ENCODE measurements at regions not wholly inside any gene's neighbourhood (a gene's known extent, or its start where the extent isn't known, plus 50 kb on each side); places are given as distances from the start of the nearest gene placed in this dataset.

DNA sequence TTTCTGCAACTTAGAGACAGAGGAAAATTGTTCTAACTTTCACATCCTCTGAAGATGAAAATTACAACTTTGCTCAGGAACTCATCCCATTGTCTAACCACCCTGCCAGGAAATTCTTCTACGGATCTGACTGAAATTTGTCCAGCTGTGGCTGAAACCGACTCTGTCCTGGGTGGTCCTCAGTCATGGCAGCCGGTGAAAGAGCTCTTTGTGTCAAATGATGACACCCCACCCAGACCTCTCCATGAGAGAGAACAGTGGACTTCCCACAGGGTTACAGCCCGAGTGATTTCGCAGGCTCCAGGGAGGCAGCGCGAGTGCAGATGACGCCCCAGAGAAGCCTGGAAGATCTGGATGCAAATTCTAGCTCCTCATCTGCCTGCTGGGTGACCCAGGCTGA, 65.1 kb upstream of the TRIB2 start:
- no peak overlapping the region for H3K9ac ChIP-seq (ENCODE audit: low read length)
- no peaks in the 10 kb centered on the region for H3K36me3 ChIP-seq (replicated peaks in 1 of 2; ENCODE audit: control extremely low read depth in 1 of 2, control insufficient read depth in 1 of 2, extremely low read depth in 1 of 2, insufficient read depth in 2 of 2, low read length in 1 of 2)
- no peak overlapping the region for H3K4me2 ChIP-seq (replicated peaks; ENCODE audit: low read depth, low read length, poor library complexity, severe bottlenecking)
- ATAC-seq (ENCODE audit: low read depth) (no peak), DNase-seq (no peak)
- no peak overlapping the region for H2AFZ ChIP-seq (ENCODE audit: insufficient read depth, low read depth, low read length, poor library complexity, severe bottlenecking)
- no peak overlapping the region for H3K4me3 ChIP-seq (ENCODE audit: control extremely low read depth in 1 of 5, extremely low read depth in 1 of 5, insufficient read depth in 1 of 5, low read depth in 2 of 5, low read length in 4 of 5)
- Mint-ChIP-seq H3K4me1 (peaks cover 2% of the 10 kb centered on the region), H3K9me3 (ENCODE audit: insufficient read depth) (peaks cover 3% of the 10 kb centered on the region), H3K27me3 (peaks cover 29% of the 10 kb centered on the region), H3K27ac (no peak overlapping the region), H3K4me3 (no peak overlapping the region)
- ChIA-PET POLR2A (no interaction called here), CTCF (no interaction called here)
- peaks cover 0 to 20% (median 3%) of the 10 kb centered on the region in 4 experiments for H3K27me3 ChIP-seq (replicated peaks in 1 of 4; ENCODE audit: control extremely low read depth in 1 of 4, control insufficient read depth in 3 of 4, insufficient read depth in 4 of 4, low read length in 3 of 4)
- no peaks in the 10 kb centered on the region for H3K79me2 ChIP-seq (ENCODE audit: control insufficient read depth, insufficient read depth, low read length)
- intact Hi-C loops (cut with micrococcal nuclease): no loop called here
- H3K27ac ChIP-seq (ENCODE audit: low read length in 2 of 2): no peak overlapping the region
- no peaks in the 10 kb centered on the region for H3K4me1 ChIP-seq (ENCODE audit: control insufficient read depth in 2 of 2, insufficient read depth in 2 of 2, low read length in 2 of 2)
- WGBS (ENCODE audit: insufficient coverage): 93% methylated on average over 8 of the region's 8 CpGs
- no peaks in the 10 kb centered on the region for H4K20me1 ChIP-seq (ENCODE audit: control insufficient read depth, insufficient read depth, low read length, poor library complexity, severe bottlenecking)
- peaks cover 0 to 3% (median 2%) of the 10 kb centered on the region in 3 donors for H3K9me3 ChIP-seq (ENCODE audit: control extremely low read depth in 1 of 3, control insufficient read depth in 2 of 3, insufficient read depth in 1 of 3, low read length in 2 of 3)
- TF ChIP-seq EZH2 (IDR thresholded peaks at IDR 0.05; ENCODE audit: borderline replicate concordance, insufficient read depth, low read depth, low read length, poor library complexity, severe bottlenecking): no peak
- TF ChIP-seq CTCF (IDR thresholded peaks at IDR 0.05): no peak

DNA sequence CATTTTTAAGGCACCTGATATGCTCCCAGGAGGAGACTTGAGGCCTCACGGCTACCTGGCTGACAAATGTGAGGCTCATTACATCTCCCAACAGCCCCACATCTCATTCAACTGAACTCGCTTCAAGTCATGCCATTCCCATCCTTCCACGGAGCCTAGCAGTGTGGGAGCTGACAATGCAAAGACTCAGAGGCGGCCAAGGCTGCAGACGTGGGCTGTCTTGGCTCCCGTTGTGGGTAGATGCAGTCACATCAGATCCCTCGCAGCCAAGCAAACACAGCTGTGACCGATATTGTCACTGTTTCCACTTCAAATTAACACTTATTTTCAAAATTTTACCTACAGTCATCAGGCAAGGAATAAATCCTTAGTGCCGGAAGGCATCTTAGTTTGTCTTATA, 64.0 kb upstream of the TRIB2 start:
- no peaks in the 10 kb centered on the region for H4K20me1 ChIP-seq (ENCODE audit: control insufficient read depth, insufficient read depth, low read length, poor library complexity, severe bottlenecking)
- peaks cover 26% of the 10 kb centered on the region for H3K27me3 Mint-ChIP-seq
- no peaks in the 10 kb centered on the region for H3K9me3 Mint-ChIP-seq (ENCODE audit: insufficient read depth)
- CTCF ChIA-PET: no interaction called here
- no peak overlapping the region for H3K4me3 Mint-ChIP-seq
- H3K9ac ChIP-seq (ENCODE audit: low read length): no peak overlapping the region
- H3K4me2 ChIP-seq (replicated peaks; ENCODE audit: low read depth, low read length, poor library complexity, severe bottlenecking): no peak overlapping the region
- H3K4me3 ChIP-seq (ENCODE audit: control extremely low read depth in 1 of 5, extremely low read depth in 1 of 5, insufficient read depth in 1 of 5, low read depth in 2 of 5, low read length in 4 of 5): no peak overlapping the region
- no peak overlapping the region for H3K27ac Mint-ChIP-seq
- no peaks in the 10 kb centered on the region for H3K9me3 ChIP-seq (ENCODE audit: control extremely low read depth in 1 of 3, control insufficient read depth in 2 of 3, insufficient read depth in 1 of 3, low read length in 2 of 3)
- H3K27me3 ChIP-seq (replicated peaks in 1 of 4; ENCODE audit: control extremely low read depth in 1 of 4, control insufficient read depth in 3 of 4, insufficient read depth in 4 of 4, low read length in 3 of 4): peaks cover 0 to 20% (median 3%) of the 10 kb centered on the region in 4 experiments
- peaks cover 2% of the 10 kb centered on the region for H3K4me1 Mint-ChIP-seq
- H3K27ac ChIP-seq (ENCODE audit: low read length in 2 of 2): no peak overlapping the region
- TF ChIP-seq EZH2 (IDR thresholded peaks at IDR 0.05; ENCODE audit: borderline replicate concordance, insufficient read depth, low read depth, low read length, poor library complexity, severe bottlenecking): no peak
- TF ChIP-seq CTCF (IDR thresholded peaks at IDR 0.05): no peak
- no peaks in the 10 kb centered on the region for H3K79me2 ChIP-seq (ENCODE audit: control insufficient read depth, insufficient read depth, low read length)
- intact Hi-C loops (cut with micrococcal nuclease): no loop called here
- POLR2A ChIA-PET: no interaction called here
- ATAC-seq (ENCODE audit: low read depth): no peak
- DNase-seq: no peak
- H3K36me3 ChIP-seq (replicated peaks in 1 of 2; ENCODE audit: control extremely low read depth in 1 of 2, control insufficient read depth in 1 of 2, extremely low read depth in 1 of 2, insufficient read depth in 2 of 2, low read length in 1 of 2): no peaks in the 10 kb centered on the region
- H3K4me1 ChIP-seq (ENCODE audit: control insufficient read depth in 2 of 2, insufficient read depth in 2 of 2, low read length in 2 of 2): no peaks in the 10 kb centered on the region
- no peak overlapping the region for H2AFZ ChIP-seq (ENCODE audit: insufficient read depth, low read depth, low read length, poor library complexity, severe bottlenecking)
- 95% methylated on average over 8 of the region's 9 CpGs for WGBS (ENCODE audit: insufficient coverage)

Data from B cell (primary cell).